Neural cell (in vitro differentiated cells): ENCODE measurements at regions not wholly inside any gene's neighbourhood (a gene's known extent, or its start where the extent isn't known, plus 50 kb on each side); places are given as distances from the start of the nearest gene placed in this dataset.

Experiments
- H2AFZ ChIP-seq: fragments of 200-600, 300-800 bp; sonication (generic), shearing (Covaris generic); 2 replicates; pipeline ENCODE4 v1.6.0; 2014; ENCODE audit warnings: low read depth, mild to moderate bottlenecking, antibody characterized with exemption, low read length, moderate library complexity
- H3F3A ChIP-seq: fragments of 200-600 bp; shearing (Covaris generic); 2 replicates; pipeline ENCODE4 v1.6.1; 2016; ENCODE audit warnings: mild to moderate bottlenecking, moderate library complexity, mixed read lengths, antibody characterized with exemption, low read length; ENCODE audit not compliant: insufficient read depth, poor library complexity, severe bottlenecking
- H3K27ac ChIP-seq: fragments of 200-600, 300-800 bp; sonication (generic), shearing (Covaris generic); 2 replicates; pipeline ENCODE4 v1.5.1; 2014; ENCODE audit warnings: mild to moderate bottlenecking, low read length, moderate library complexity
- H3K27me3 ChIP-seq: fragments of 300-800, 200-600 bp; sonication (generic), shearing (Covaris generic); 2 replicates; pipeline ENCODE4 v1.6.0; 2014; ENCODE audit warnings: mild to moderate bottlenecking, low read depth, low read length, moderate library complexity; ENCODE audit not compliant: insufficient read depth
- H3K36me3 ChIP-seq: fragments of 300-800, 200-600 bp; sonication (generic), shearing (Covaris generic); 2 replicates; pipeline ENCODE4 v1.5.1; 2014; ENCODE audit warnings: mild to moderate bottlenecking, antibody characterized with exemption, low read length, moderate library complexity; ENCODE audit not compliant: insufficient read depth
- H3K4me2 ChIP-seq: fragments of 300-800, 200-600 bp; sonication (generic), shearing (Covaris generic); 2 replicates; pipeline ENCODE4 v1.6.0; 2014; ENCODE audit warnings: mild to moderate bottlenecking, low read length
- H3K4me3 ChIP-seq: fragments of 300-800, 200-600 bp; sonication (generic), shearing (Covaris generic); 2 replicates; pipeline ENCODE4 v1.5.1; 2014; ENCODE audit warnings: mild to moderate bottlenecking, low read length, moderate library complexity
- H3K79me2 ChIP-seq: fragments of 200-600 bp; shearing (Covaris generic); replicated peaks from 2 replicates; pipeline ENCODE4 v1.6.0; 2014; ENCODE audit warnings: mild to moderate bottlenecking, low read length, moderate library complexity; ENCODE audit not compliant: insufficient read depth
- H3K9ac ChIP-seq: fragments of 300-800, 200-600 bp; sonication (generic), shearing (Covaris generic); 2 replicates; pipeline ENCODE4 v1.6.1; 2016; ENCODE audit warnings: mild to moderate bottlenecking, low read length, mixed read lengths
- H3K9me2 ChIP-seq: fragments of 200-600 bp; shearing (Covaris generic); 2 replicates; pipeline ENCODE4 v1.6.1; 2016; ENCODE audit warnings: mild to moderate bottlenecking, low read length, mixed read lengths; ENCODE audit not compliant: insufficient read depth
- H3K9me3 ChIP-seq: fragments of 200-600, 300-800 bp; sonication (generic), shearing (Covaris generic); 2 replicates; pipeline ENCODE4 v1.6.1; 2016; ENCODE audit warnings: mild to moderate bottlenecking, mixed run types, low read length, moderate library complexity, mixed read lengths
- H4K20me1 ChIP-seq: fragments of 200-600 bp; shearing (Covaris generic); 2 replicates; pipeline ENCODE4 v1.6.1; 2016; ENCODE audit warnings: mild to moderate bottlenecking, mixed run types; ENCODE audit not compliant: insufficient read depth
- EP300 ChIP-seq: fragments of 450-650 bp; conservative IDR thresholded peaks from 2 replicates; pipeline ENCODE4 v1.6.1; 2014; ENCODE audit warnings: antibody characterized with exemption, mild to moderate bottlenecking, moderate library complexity; ENCODE audit not compliant: poor library complexity, severe bottlenecking
- EZH2 ChIP-seq: fragments of 200-600, 300-800 bp; shearing (Covaris generic), sonication (generic); IDR thresholded peaks from 2 replicates; pipeline ENCODE4 v1.6.1; 2014; ENCODE audit warnings: antibody characterized with exemption, low read length, borderline replicate concordance, mild to moderate bottlenecking; ENCODE audit not compliant: insufficient read depth, poor library complexity, severe bottlenecking
- MXI1 ChIP-seq: fragments of 450-650 bp; conservative IDR thresholded peaks from 2 replicates; pipeline ENCODE4 v1.6.1; 2014; ENCODE audit warnings: antibody characterized with exemption, mild to moderate bottlenecking; ENCODE audit not compliant: poor library complexity, severe bottlenecking
- POLR2AphosphoS5 ChIP-seq: IDR thresholded peaks from 2 replicates; pipeline ENCODE4 v1.6.1; 2012
- RAD21 ChIP-seq: fragments of 450-650 bp; conservative IDR thresholded peaks from 2 replicates; pipeline ENCODE4 v1.6.1; 2014; ENCODE audit warnings: antibody characterized with exemption, mild to moderate bottlenecking, moderate library complexity
- SMC3 ChIP-seq: fragments of 450-650 bp; conservative IDR thresholded peaks from 2 replicates; pipeline ENCODE4 v1.6.1; 2014; ENCODE audit warnings: antibody characterized with exemption, mild to moderate bottlenecking, moderate library complexity; ENCODE audit not compliant: poor library complexity
- TAF1 ChIP-seq: IDR thresholded peaks from 2 replicates; pipeline ENCODE4 v1.6.1; 2012; ENCODE audit warnings: low read depth
- TF ChIP-seq, protein P1 (sequence below): IDR thresholded peaks from 2 replicates; pipeline ENCODE4 v1.6.1; 2012; ENCODE audit warnings: borderline replicate concordance
- TF ChIP-seq, protein P2 (sequence below): fragments of 450-650 bp; IDR thresholded peaks from 2 replicates; pipeline ENCODE4 v1.5.1; 2014; ENCODE audit warnings: antibody characterized with exemption, mild to moderate bottlenecking, moderate library complexity; ENCODE audit not compliant: poor library complexity, severe bottlenecking

DNA sequence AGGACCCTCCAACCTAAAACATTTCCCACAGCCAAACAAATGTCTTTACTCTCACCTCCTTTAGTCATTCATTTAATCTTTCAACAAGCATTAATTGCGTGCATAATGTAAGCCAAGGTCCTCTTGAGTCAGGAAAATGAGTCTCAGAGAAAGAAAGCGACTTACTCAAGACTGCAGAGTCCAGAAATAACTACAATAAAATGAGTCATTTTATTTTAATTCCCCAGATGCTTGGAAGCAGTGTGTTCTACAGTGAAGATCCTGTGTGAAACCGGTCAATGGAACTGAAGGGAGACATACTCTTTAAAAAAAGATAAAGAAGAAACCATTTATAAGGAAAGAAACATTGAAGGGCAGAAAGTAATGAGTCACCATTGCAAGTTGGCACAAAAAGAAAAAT, 513.7 kb downstream of the CDK5RAP2 start:
- Histone ChIP-seq H3K4me3 (no peak overlapping the region), H3F3A (no peaks in the 10 kb centered on the region), H3K79me2 (no peaks in the 10 kb centered on the region), H3K4me2 (no peak overlapping the region), H4K20me1 (no peaks in the 10 kb centered on the region), H3K9me2 (no peaks in the 10 kb centered on the region), H3K27ac (no peak overlapping the region), H3K27me3 (no peaks in the 10 kb centered on the region), H3K9ac (no peak overlapping the region), H3K36me3 (no peaks in the 10 kb centered on the region), H2AFZ (no peak overlapping the region), H3K9me3 (no peaks in the 10 kb centered on the region)
- TF ChIP-seq SMC3 (no peak), EP300 (no peak), MXI1 (no peak), RAD21 (no peak), POLR2AphosphoS5 (no peak), EZH2 (no peak), TAF1 (no peak)
- TF ChIP-seq, protein P1, sequence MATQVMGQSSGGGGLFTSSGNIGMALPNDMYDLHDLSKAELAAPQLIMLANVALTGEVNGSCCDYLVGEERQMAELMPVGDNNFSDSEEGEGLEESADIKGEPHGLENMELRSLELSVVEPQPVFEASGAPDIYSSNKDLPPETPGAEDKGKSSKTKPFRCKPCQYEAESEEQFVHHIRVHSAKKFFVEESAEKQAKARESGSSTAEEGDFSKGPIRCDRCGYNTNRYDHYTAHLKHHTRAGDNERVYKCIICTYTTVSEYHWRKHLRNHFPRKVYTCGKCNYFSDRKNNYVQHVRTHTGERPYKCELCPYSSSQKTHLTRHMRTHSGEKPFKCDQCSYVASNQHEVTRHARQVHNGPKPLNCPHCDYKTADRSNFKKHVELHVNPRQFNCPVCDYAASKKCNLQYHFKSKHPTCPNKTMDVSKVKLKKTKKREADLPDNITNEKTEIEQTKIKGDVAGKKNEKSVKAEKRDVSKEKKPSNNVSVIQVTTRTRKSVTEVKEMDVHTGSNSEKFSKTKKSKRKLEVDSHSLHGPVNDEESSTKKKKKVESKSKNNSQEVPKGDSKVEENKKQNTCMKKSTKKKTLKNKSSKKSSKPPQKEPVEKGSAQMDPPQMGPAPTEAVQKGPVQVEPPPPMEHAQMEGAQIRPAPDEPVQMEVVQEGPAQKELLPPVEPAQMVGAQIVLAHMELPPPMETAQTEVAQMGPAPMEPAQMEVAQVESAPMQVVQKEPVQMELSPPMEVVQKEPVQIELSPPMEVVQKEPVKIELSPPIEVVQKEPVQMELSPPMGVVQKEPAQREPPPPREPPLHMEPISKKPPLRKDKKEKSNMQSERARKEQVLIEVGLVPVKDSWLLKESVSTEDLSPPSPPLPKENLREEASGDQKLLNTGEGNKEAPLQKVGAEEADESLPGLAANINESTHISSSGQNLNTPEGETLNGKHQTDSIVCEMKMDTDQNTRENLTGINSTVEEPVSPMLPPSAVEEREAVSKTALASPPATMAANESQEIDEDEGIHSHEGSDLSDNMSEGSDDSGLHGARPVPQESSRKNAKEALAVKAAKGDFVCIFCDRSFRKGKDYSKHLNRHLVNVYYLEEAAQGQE: no peak
- TF ChIP-seq, protein P2, sequence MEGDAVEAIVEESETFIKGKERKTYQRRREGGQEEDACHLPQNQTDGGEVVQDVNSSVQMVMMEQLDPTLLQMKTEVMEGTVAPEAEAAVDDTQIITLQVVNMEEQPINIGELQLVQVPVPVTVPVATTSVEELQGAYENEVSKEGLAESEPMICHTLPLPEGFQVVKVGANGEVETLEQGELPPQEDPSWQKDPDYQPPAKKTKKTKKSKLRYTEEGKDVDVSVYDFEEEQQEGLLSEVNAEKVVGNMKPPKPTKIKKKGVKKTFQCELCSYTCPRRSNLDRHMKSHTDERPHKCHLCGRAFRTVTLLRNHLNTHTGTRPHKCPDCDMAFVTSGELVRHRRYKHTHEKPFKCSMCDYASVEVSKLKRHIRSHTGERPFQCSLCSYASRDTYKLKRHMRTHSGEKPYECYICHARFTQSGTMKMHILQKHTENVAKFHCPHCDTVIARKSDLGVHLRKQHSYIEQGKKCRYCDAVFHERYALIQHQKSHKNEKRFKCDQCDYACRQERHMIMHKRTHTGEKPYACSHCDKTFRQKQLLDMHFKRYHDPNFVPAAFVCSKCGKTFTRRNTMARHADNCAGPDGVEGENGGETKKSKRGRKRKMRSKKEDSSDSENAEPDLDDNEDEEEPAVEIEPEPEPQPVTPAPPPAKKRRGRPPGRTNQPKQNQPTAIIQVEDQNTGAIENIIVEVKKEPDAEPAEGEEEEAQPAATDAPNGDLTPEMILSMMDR: no peak

DNA sequence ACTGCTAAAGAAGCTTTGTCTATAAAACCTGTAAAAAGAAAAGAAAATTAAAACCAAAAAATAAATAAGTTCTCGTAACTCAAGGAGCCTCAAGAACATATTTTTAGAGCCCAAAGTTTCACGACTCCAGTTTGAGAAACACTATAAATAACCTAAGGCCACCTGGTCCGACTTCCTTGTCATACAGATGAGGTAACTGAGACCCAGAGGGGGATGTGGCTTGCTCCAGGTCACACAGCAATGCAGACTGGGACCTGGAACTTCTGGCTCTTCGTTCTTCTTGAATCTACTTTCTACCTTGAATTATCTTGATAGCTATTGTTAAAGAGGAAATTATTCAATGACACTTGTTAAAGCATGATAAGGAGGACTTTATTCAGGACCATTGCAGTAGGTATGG, 514.8 kb downstream of the CDK5RAP2 start:
- no peaks in the 10 kb centered on the region for H3K79me2 ChIP-seq
- no peak overlapping the region for H3K9ac ChIP-seq
- no peak overlapping the region for H3K4me2 ChIP-seq
- H4K20me1 ChIP-seq: no peaks in the 10 kb centered on the region
- H3K9me2 ChIP-seq: no peaks in the 10 kb centered on the region
- no peaks in the 10 kb centered on the region for H3K36me3 ChIP-seq
- no peaks in the 10 kb centered on the region for H3F3A ChIP-seq
- TF ChIP-seq MXI1 (no peak), EP300 (no peak), TAF1 (no peak), SMC3 (no peak)
- TF ChIP-seq, protein P1: no peak
- no peak overlapping the region for H2AFZ ChIP-seq
- no peak overlapping the region for H3K27ac ChIP-seq
- H3K9me3 ChIP-seq: no peaks in the 10 kb centered on the region
- H3K27me3 ChIP-seq: no peaks in the 10 kb centered on the region
- no peak overlapping the region for H3K4me3 ChIP-seq
